ENCODE measurements at regions not wholly inside any gene's neighbourhood (a gene's known extent, or its start where the extent isn't known, plus 50 kb on each side); places are given as distances from the start of the nearest gene placed in this dataset.
"Not testable (repeated sequence)": the region's sequence is repeated elsewhere in the genome, so short reads cannot be mapped to it uniquely, and the experiment has no call there.

GRCh38 chr6:112846681-112847080 lies 499.6 kb downstream of the RFPL4B start:
- H3K4me1 Mint-ChIP-seq (ENCODE audit: low read depth), result no peaks in the 10 kb centered on the region
- no peaks in the 10 kb centered on the region for H3K36me3 Mint-ChIP-seq (ENCODE audit: low read depth)
- H3K9me3 Mint-ChIP-seq, result peaks cover 6% of the 10 kb centered on the region
- H3K4me3 Mint-ChIP-seq, result no peak overlapping the region
- no peak overlapping the region for H3K27ac Mint-ChIP-seq
- H3K27me3 Mint-ChIP-seq (ENCODE audit: low read depth), result no peaks in the 10 kb centered on the region

GRCh38 chr6:112851146-112851545 lies 504.0 kb downstream of the RFPL4B start:
- H3K36me3 Mint-ChIP-seq (ENCODE audit: low read depth), result no peaks in the 10 kb centered on the region
- H3K27me3 Mint-ChIP-seq (ENCODE audit: low read depth), result no peaks in the 10 kb centered on the region
- no peaks in the 10 kb centered on the region for H3K4me1 Mint-ChIP-seq (ENCODE audit: low read depth)
- H3K27ac Mint-ChIP-seq, result no peak overlapping the region
- H3K9me3 Mint-ChIP-seq, result no peaks in the 10 kb centered on the region
- no peak overlapping the region for H3K4me3 Mint-ChIP-seq

- Mint-ChIP-seq H3K9me3 (no peaks in the 10 kb centered on the region), H3K27me3 (ENCODE audit: low read depth) (no peaks in the 10 kb centered on the region), H3K4me3 (no peak overlapping the region), H3K27ac (no peak overlapping the region), H3K36me3 (ENCODE audit: low read depth) (no peaks in the 10 kb centered on the region), H3K4me1 (ENCODE audit: low read depth) (no peaks in the 10 kb centered on the region)
Observed at GRCh38 chr6:112853162-112853561, 506.0 kb downstream of the RFPL4B start.

- Mint-ChIP-seq H3K36me3 (ENCODE audit: low read depth) (no peaks in the 10 kb centered on the region), H3K27me3 (ENCODE audit: low read depth) (no peaks in the 10 kb centered on the region), H3K27ac (no peak overlapping the region), H3K4me1 (ENCODE audit: low read depth) (no peaks in the 10 kb centered on the region), H3K9me3 (no peaks in the 10 kb centered on the region), H3K4me3 (no peak overlapping the region)
Observed at GRCh38 chr6:112863753-112864152, 516.6 kb downstream of the RFPL4B start.

GRCh38 chr6:112865131-112865530 lies 518.0 kb downstream of the RFPL4B start:
- no peaks in the 10 kb centered on the region for H3K9me3 Mint-ChIP-seq
- H3K27ac Mint-ChIP-seq, result no peak overlapping the region
- H3K36me3 Mint-ChIP-seq (ENCODE audit: low read depth), result no peaks in the 10 kb centered on the region
- H3K4me3 Mint-ChIP-seq, result no peak overlapping the region
- H3K27me3 Mint-ChIP-seq (ENCODE audit: low read depth), result no peaks in the 10 kb centered on the region
- no peaks in the 10 kb centered on the region for H3K4me1 Mint-ChIP-seq (ENCODE audit: low read depth)

GRCh38 chr6:112874881-112875280 lies 527.8 kb downstream of the RFPL4B start:
- Mint-ChIP-seq H3K27me3 (ENCODE audit: low read depth) (no peaks in the 10 kb centered on the region), H3K4me3 (no peak overlapping the region), H3K36me3 (ENCODE audit: low read depth) (no peaks in the 10 kb centered on the region), H3K27ac (no peak overlapping the region), H3K4me1 (ENCODE audit: low read depth) (no peaks in the 10 kb centered on the region), H3K9me3 (peaks cover 3% of the 10 kb centered on the region)

GRCh38 chr6:112877134-112878100 lies 530.3 kb downstream of the RFPL4B start:
- H3K36me3 Mint-ChIP-seq (ENCODE audit: low read depth), result no peaks in the 10 kb centered on the region
- H3K4me3 Mint-ChIP-seq, result no peak overlapping the region
- H3K27ac Mint-ChIP-seq, result no peak overlapping the region
- H3K27me3 Mint-ChIP-seq (ENCODE audit: low read depth), result no peaks in the 10 kb centered on the region
- peaks cover 3% of the 10 kb centered on the region for H3K9me3 Mint-ChIP-seq
- H3K4me1 Mint-ChIP-seq (ENCODE audit: low read depth), result no peaks in the 10 kb centered on the region

GRCh38 chr6:112879920-112880413 lies 532.8 kb downstream of the RFPL4B start:
- H3K27me3 Mint-ChIP-seq (ENCODE audit: low read depth), result no peaks in the 10 kb centered on the region
- no peak overlapping the region for H3K27ac Mint-ChIP-seq
- peaks cover 3% of the 10 kb centered on the region for H3K9me3 Mint-ChIP-seq
- no peak overlapping the region for H3K4me3 Mint-ChIP-seq
- no peaks in the 10 kb centered on the region for H3K36me3 Mint-ChIP-seq (ENCODE audit: low read depth)
- H3K4me1 Mint-ChIP-seq (ENCODE audit: low read depth), result no peaks in the 10 kb centered on the region

- H3K27ac Mint-ChIP-seq, result no peak overlapping the region
- H3K4me1 Mint-ChIP-seq (ENCODE audit: low read depth), result no peaks in the 10 kb centered on the region
- no peak overlapping the region for H3K4me3 Mint-ChIP-seq
- H3K27me3 Mint-ChIP-seq (ENCODE audit: low read depth), result no peaks in the 10 kb centered on the region
- H3K9me3 Mint-ChIP-seq, result peaks cover 3% of the 10 kb centered on the region
- no peaks in the 10 kb centered on the region for H3K36me3 Mint-ChIP-seq (ENCODE audit: low read depth)
Observed at GRCh38 chr6:112881027-112881426, 533.9 kb downstream of the RFPL4B start.

- Mint-ChIP-seq H3K27ac (no peak overlapping the region), H3K4me3 (no peak overlapping the region), H3K36me3 (ENCODE audit: low read depth) (no peaks in the 10 kb centered on the region), H3K27me3 (ENCODE audit: low read depth) (no peaks in the 10 kb centered on the region), H3K9me3 (peaks cover 3% of the 10 kb centered on the region), H3K4me1 (ENCODE audit: low read depth) (no peaks in the 10 kb centered on the region)
Observed at GRCh38 chr6:112881828-112882780, 535.0 kb downstream of the RFPL4B start.

GRCh38 chr6:112883095-112883494 lies 536.0 kb downstream of the RFPL4B start:
- Mint-ChIP-seq H3K9me3 (peaks cover 3% of the 10 kb centered on the region), H3K36me3 (ENCODE audit: low read depth) (no peaks in the 10 kb centered on the region), H3K27me3 (ENCODE audit: low read depth) (no peaks in the 10 kb centered on the region), H3K27ac (no peak overlapping the region), H3K4me1 (ENCODE audit: low read depth) (no peaks in the 10 kb centered on the region), H3K4me3 (no peak overlapping the region)

GRCh38 chr6:112886415-112886814 lies 539.3 kb downstream of the RFPL4B start:
- no peaks in the 10 kb centered on the region for H3K36me3 Mint-ChIP-seq (ENCODE audit: low read depth)

GRCh38 chr6:112887424-112887823 lies 540.3 kb downstream of the RFPL4B start:
- not testable (repeated sequence) for H3K27me3 Mint-ChIP-seq (ENCODE audit: low read depth); H3K4me3 Mint-ChIP-seq; H3K36me3 Mint-ChIP-seq (ENCODE audit: low read depth)

More at GRCh38 chr6:112886415-112886814, 539.3 kb downstream of the RFPL4B start:
- H3K4me3 Mint-ChIP-seq, result no peak overlapping the region
- H3K9me3 Mint-ChIP-seq, result no peaks in the 10 kb centered on the region
- H3K27me3 Mint-ChIP-seq (ENCODE audit: low read depth), result no peaks in the 10 kb centered on the region
- no peak overlapping the region for H3K27ac Mint-ChIP-seq
- H3K4me1 Mint-ChIP-seq (ENCODE audit: low read depth), result no peaks in the 10 kb centered on the region

GRCh38 chr6:112899541-112899940 lies 552.4 kb downstream of the RFPL4B start:
- H3K36me3 Mint-ChIP-seq (ENCODE audit: low read depth), result no peaks in the 10 kb centered on the region
- no peaks in the 10 kb centered on the region for H3K27me3 Mint-ChIP-seq (ENCODE audit: low read depth)
- H3K4me3 Mint-ChIP-seq, result no peak overlapping the region
- H3K4me1 Mint-ChIP-seq (ENCODE audit: low read depth), result no peaks in the 10 kb centered on the region
- no peak overlapping the region for H3K27ac Mint-ChIP-seq
- H3K9me3 Mint-ChIP-seq, result no peaks in the 10 kb centered on the region

More at GRCh38 chr6:112887424-112887823, 540.3 kb downstream of the RFPL4B start:
- not testable (repeated sequence) for H3K4me1 Mint-ChIP-seq (ENCODE audit: low read depth); H3K9me3 Mint-ChIP-seq; H3K27ac Mint-ChIP-seq

Measured in T-helper 1 cell treated with Interleukin-12 subunit alpha and Interleukin-12 subunit beta and Interleukin-4 antibody, amounts not matched to agents 30 μg/mL and 1 μg/mL, for 36 hours (primary cell).